HCT116 (cell line): ENCODE measurements at regions not wholly inside any gene's neighbourhood (a gene's known extent, or its start where the extent isn't known, plus 50 kb on each side); places are given as distances from the start of the nearest gene placed in this dataset.

Experiments
- EGR1 ChIP-seq: IDR thresholded peaks from 2 replicates; pipeline ENCODE4 v1.6.1; 2012; ENCODE audit warnings: low read depth
- ELF1 ChIP-seq: IDR thresholded peaks from 2 replicates; pipeline ENCODE4 v1.6.1; 2012; ENCODE audit warnings: low read depth, borderline replicate concordance
- EZH2 ChIP-seq: fragments of 200-600 bp; sonication (generic); IDR thresholded peaks from 2 replicates; pipeline ENCODE4 v1.6.1; 2017; ENCODE audit warnings: antibody characterized with exemption, mixed run types
- JUND ChIP-seq: IDR thresholded peaks from 2 replicates; pipeline ENCODE4 v1.6.1; 2012
- POLR2A ChIP-seq: IDR thresholded peaks from 2 replicates; pipeline ENCODE4 v1.7.0; 2011; ENCODE audit warnings: borderline replicate concordance; ENCODE audit not compliant: insufficient read depth, insufficient read length; ENCODE audit errors: extremely low read depth
- POLR2AphosphoS5 ChIP-seq: IDR thresholded peaks from 2 replicates; pipeline ENCODE4 v1.6.1; 2011; ENCODE audit warnings: mild to moderate bottlenecking, low read depth, low read length, moderate library complexity
- SIN3A ChIP-seq: IDR thresholded peaks from 2 replicates; pipeline ENCODE4 v1.6.1; 2012; ENCODE audit warnings: low read depth
- SRF ChIP-seq: IDR thresholded peaks from 2 replicates; pipeline ENCODE4 v1.6.1; 2012; ENCODE audit warnings: low read depth
- TF ChIP-seq, protein P1 (sequence below), 3 experiments: fragments of 200-600 bp in 1 of 3; sonication (generic) in 1 of 3; IDR thresholded peaks in 2 of 3; conservative IDR thresholded peaks in 1 of 3; 2 replicates each; pipeline ENCODE4 v1.5.1; 2012 to 2017; ENCODE audit warnings: low read depth in 2 of 3, low read length in 2 of 3, antibody characterized with exemption in 1 of 3, borderline replicate concordance in 1 of 3, control low read depth in 1 of 3, mild to moderate bottlenecking in 1 of 3, mixed read lengths in 1 of 3, mixed run types in 1 of 3, moderate library complexity in 1 of 3; ENCODE audit not compliant: insufficient read depth in 1 of 3
- TF ChIP-seq, protein P2 (sequence below): IDR thresholded peaks from 2 replicates; pipeline ENCODE4 v1.6.1; 2012; ENCODE audit warnings: low read depth
- TF ChIP-seq, protein P3 (sequence below): IDR thresholded peaks from 2 replicates; pipeline ENCODE4 v1.6.1; 2012

DNA sequence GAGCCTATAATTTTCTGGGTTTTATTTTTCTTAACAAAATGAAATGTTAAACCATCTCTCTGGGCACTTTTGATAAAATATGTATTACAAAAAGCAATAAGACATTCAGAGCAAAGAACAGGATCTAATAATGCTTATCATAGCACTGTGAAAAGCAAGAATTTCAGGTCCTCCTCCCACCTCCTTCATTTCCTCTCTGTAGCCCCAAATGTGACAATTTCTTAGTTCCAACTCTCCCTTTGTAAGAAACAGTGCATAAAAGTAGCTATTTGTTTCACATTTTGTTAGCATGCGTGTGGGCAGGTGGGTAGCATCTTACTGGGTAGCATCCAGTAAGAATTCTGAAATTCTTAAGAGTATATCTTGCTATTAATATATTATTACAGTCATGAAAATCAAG lies 130.9 kb upstream of the RASA1 start:
- TF ChIP-seq, protein P1, sequence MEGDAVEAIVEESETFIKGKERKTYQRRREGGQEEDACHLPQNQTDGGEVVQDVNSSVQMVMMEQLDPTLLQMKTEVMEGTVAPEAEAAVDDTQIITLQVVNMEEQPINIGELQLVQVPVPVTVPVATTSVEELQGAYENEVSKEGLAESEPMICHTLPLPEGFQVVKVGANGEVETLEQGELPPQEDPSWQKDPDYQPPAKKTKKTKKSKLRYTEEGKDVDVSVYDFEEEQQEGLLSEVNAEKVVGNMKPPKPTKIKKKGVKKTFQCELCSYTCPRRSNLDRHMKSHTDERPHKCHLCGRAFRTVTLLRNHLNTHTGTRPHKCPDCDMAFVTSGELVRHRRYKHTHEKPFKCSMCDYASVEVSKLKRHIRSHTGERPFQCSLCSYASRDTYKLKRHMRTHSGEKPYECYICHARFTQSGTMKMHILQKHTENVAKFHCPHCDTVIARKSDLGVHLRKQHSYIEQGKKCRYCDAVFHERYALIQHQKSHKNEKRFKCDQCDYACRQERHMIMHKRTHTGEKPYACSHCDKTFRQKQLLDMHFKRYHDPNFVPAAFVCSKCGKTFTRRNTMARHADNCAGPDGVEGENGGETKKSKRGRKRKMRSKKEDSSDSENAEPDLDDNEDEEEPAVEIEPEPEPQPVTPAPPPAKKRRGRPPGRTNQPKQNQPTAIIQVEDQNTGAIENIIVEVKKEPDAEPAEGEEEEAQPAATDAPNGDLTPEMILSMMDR (IDR thresholded peaks at IDR 0.05 in 2 of 3, conservative IDR thresholded peaks at IDR 0.05 in 1 of 3; ENCODE audit: borderline replicate concordance in 1 of 3, insufficient read depth in 1 of 3, low read depth in 2 of 3, low read length in 2 of 3) = no peak
- TF ChIP-seq, protein P2, sequence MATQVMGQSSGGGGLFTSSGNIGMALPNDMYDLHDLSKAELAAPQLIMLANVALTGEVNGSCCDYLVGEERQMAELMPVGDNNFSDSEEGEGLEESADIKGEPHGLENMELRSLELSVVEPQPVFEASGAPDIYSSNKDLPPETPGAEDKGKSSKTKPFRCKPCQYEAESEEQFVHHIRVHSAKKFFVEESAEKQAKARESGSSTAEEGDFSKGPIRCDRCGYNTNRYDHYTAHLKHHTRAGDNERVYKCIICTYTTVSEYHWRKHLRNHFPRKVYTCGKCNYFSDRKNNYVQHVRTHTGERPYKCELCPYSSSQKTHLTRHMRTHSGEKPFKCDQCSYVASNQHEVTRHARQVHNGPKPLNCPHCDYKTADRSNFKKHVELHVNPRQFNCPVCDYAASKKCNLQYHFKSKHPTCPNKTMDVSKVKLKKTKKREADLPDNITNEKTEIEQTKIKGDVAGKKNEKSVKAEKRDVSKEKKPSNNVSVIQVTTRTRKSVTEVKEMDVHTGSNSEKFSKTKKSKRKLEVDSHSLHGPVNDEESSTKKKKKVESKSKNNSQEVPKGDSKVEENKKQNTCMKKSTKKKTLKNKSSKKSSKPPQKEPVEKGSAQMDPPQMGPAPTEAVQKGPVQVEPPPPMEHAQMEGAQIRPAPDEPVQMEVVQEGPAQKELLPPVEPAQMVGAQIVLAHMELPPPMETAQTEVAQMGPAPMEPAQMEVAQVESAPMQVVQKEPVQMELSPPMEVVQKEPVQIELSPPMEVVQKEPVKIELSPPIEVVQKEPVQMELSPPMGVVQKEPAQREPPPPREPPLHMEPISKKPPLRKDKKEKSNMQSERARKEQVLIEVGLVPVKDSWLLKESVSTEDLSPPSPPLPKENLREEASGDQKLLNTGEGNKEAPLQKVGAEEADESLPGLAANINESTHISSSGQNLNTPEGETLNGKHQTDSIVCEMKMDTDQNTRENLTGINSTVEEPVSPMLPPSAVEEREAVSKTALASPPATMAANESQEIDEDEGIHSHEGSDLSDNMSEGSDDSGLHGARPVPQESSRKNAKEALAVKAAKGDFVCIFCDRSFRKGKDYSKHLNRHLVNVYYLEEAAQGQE = no peak
- TF ChIP-seq POLR2AphosphoS5 (no peak), SIN3A (no peak), EGR1 (no peak), ELF1 (no peak), POLR2A (no peak), JUND (no peak), EZH2 (no peak), SRF (no peak)
- TF ChIP-seq, protein P3, sequence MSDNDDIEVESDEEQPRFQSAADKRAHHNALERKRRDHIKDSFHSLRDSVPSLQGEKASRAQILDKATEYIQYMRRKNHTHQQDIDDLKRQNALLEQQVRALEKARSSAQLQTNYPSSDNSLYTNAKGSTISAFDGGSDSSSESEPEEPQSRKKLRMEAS = no peak
